ENCODE measurements at regions not wholly inside any gene's neighbourhood (a gene's known extent, or its start where the extent isn't known, plus 50 kb on each side); places are given as distances from the start of the nearest gene placed in this dataset.

- Mint-ChIP-seq H3K27me3 (ENCODE audit: insufficient read depth, unreplicated experiment) (peaks cover 44% of the 10 kb centered on the region), H3K27ac (ENCODE audit: low read depth, unreplicated experiment) (no peak overlapping the region), H3K9me3 (ENCODE audit: unreplicated experiment) (no peaks in the 10 kb centered on the region), H3K4me1 (ENCODE audit: insufficient read depth, unreplicated experiment) (no peaks in the 10 kb centered on the region), H3K4me3 (ENCODE audit: unreplicated experiment) (no peak overlapping the region), H3K36me3 (ENCODE audit: insufficient read depth, unreplicated experiment) (no peaks in the 10 kb centered on the region)
- CTCF ChIA-PET: interaction anchor here (0.7 kb wide), 1 partner anchor 147 kb away, joined by 7 read pairs; no protein-coding TSS in a partner anchor
- no peak for DNase-seq (ENCODE audit: unreplicated experiment)
- intact Hi-C loops (cut with micrococcal nuclease): no loop called here
- POLR2A ChIA-PET: no interaction called here
- TF ChIP-seq CTCF (IDR thresholded peaks at IDR 0.05; ENCODE audit: unreplicated experiment): no peak
- BruUV-seq (replicated peaks): no TSS peak
Measured at GRCh38 chr18:57299931-57300330, 52.4 kb upstream of the ST8SIA3 start.

DNA sequence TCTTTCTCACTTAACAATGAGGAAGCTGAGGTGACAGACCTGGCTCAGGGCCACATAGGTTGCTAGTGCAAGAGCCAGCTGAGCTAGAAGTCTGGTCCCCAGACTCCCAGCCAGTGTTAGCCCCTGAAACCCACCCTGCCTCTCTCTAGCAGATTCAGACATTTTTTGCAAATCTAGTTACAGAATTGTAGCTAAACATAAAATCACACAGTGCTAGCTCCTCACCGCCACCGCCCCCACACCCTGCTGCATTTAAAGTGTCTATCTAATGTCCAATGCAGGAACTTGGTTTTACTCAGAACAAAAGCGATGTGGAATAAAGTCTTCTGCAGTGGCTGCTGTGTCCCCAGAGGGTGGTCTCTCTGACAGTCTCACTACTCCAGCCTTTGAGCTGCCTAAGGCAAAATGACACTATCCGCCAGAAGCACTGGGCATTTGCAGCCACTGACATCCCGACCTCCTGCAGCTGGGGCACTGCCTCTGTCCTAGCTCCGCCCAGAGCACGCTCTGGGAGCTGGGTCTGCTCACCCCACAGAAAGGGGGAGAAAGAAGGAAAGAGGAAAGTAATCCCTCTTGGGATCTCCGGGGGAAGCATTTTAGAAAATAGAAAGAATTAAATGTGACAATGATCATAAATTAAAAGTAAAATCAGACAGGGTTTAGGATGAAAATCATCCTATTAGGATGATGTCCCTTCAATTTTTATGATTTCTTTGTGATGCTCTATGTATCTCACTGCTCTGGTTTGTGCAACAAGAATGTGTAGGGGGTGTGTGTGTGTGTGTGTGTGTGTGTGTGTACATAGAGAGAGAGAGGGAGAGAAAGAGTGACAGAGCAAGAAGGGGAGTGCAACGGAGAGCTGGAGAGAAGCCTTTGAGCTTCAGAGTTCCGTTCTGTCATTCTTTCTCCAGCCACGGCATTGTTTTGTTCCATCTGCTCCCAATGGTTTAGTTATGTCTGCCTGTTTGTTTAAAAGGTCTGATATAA lies 50.5 kb upstream of the ST8SIA3 start:
- Mint-ChIP-seq H3K36me3 (ENCODE audit: insufficient read depth, unreplicated experiment) (no peaks in the 10 kb centered on the region), H3K4me3 (ENCODE audit: unreplicated experiment) (no peak overlapping the region), H3K4me1 (ENCODE audit: insufficient read depth, unreplicated experiment) (no peaks in the 10 kb centered on the region), H3K27ac (ENCODE audit: low read depth, unreplicated experiment) (no peak overlapping the region), H3K27me3 (ENCODE audit: insufficient read depth, unreplicated experiment) (peaks cover 44% of the 10 kb centered on the region), H3K9me3 (ENCODE audit: unreplicated experiment) (no peaks in the 10 kb centered on the region)
- intact Hi-C loops (cut with micrococcal nuclease): no loop called here
- POLR2A ChIA-PET: no interaction called here
- CTCF ChIA-PET: interaction anchor here (0.7 to 1.1 kb wide), 2 partner anchors 16 to 118 kb away, joined by 3 read pairs; no protein-coding TSS in a partner anchor
- BruUV-seq (replicated peaks): no TSS peak
- TF ChIP-seq CTCF (IDR thresholded peaks at IDR 0.05; ENCODE audit: unreplicated experiment): no peak
- DNase-seq (ENCODE audit: unreplicated experiment): no peak

Data from MCF 10A (cell line).